HG02678 (cell line): ENCODE measurements at regions not wholly inside any gene's neighbourhood (a gene's known extent, or its start where the extent isn't known, plus 50 kb on each side); places are given as distances from the start of the nearest gene placed in this dataset.
"Not testable (repeated sequence)": the region's sequence is repeated elsewhere in the genome, so short reads cannot be mapped to it uniquely, and the experiment has no call there.

Source experiments
- ATAC-seq: cut with Tn5 transposase; IDR thresholded peaks from one replicate; pipeline ENCODE4 v1.9.1; 2021; ENCODE audit warnings: mild to moderate bottlenecking, moderate library complexity; ENCODE audit not compliant: unreplicated experiment

DNA sequence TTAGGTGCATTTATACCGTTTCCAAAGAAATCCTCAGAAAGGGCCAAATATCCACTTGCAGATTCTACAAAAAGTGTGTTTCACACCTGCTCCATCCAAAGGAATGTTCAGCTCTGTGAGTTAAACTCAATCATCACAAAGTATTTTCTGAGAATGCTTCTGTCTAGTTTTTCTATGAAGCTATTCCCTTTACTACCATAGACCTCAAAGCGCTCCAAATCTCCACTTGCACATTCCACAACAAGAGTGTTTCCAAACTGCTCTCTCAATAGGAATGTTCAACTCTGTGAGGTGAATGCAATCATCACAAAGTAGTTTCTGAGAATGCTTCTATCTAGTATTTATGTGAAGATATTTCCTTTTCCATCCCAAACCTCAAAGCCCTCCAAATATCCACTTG lies 412.7 kb upstream of the WSB1 start:
- ATAC-seq, result not testable (repeated sequence)

DNA sequence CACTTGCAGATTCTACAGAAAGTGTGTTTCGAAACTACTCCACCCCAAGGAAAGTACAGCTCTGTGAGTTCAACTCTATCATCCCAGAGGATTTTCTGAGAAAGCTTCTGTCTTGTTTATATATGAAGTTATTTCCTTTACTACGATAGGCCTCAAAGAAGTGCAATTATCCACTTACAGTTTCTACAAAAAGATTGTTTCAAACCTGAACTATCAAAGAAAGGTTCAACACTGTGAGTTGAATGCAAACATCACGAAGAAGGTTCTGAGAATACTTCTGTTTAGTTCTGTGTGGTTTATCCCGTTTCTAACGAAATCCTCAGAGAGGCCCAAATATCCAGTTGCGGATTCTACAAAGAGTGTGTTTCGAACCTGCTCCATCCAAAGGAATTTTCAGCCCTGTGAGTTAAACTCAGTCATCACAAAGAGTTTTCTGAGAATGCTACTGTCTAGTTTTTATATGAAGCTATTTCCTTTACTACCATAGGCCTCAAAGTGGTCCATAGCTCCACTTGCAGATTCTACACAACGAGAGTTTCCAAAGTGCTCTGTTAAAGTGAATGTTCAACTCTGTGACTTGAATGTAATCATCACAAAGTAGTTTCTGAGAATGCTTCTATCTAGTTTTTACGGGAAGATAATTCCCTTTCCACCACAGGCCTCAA lies 411.7 kb upstream of the WSB1 start:
- ATAC-seq, result peak; percentile 57

DNA sequence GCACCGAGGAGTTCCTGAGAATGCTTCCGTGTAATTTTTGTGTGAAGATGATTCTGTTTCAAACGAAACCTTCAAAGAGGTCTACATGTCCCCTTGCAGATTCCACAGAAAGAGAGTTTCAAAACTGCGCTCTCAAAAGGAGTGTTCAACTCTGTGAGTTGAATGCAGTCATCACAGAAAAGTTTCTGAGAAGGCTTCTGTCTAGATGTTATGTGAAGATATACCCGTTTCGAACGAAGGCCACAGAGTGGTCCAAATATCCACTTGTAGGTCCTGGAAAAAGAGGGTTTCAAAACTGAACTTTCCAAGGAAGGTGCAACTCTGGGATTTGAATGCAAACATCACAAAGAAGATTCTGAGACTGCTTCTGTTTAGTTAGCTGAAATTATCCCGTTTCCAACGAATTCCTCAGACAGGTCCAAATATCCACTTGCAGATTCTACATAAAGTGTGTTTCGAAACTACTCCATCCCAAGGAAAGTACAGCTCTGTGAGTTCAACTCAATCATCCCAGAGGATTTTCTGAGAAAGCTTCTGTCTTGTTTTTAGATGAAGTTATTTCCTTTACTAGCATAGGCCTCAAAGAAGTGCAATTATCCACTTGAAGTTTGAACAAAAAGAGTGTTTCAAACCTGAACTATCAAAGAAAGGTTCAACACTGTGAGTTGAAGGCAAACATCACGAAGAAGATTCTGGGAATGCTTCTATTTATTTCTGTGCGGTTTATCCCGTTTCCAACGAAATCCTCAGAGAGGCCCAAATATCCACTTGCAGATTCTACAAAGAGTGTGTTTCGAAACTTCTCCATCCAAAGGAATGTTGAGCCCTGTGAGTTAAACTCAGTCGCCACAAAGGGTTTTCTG lies 409.8 kb upstream of the WSB1 start:
- not testable (repeated sequence) for ATAC-seq

DNA sequence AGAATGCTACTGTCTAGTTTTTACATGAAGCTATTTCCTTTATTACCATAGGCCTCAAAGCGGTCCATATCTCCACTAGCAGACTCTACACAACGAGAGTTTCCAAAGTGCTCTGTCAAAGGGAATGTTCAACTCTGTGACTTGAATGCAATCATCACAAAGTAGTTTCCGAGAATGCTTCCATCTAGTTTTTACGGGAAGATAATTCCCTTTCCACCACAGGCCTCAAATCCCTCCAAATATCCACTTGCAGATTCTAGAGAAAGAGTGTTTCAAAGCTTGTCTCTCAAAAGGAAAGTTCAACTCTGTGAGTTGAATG lies 409.2 kb upstream of the WSB1 start:
- ATAC-seq, result not testable (repeated sequence)

DNA sequence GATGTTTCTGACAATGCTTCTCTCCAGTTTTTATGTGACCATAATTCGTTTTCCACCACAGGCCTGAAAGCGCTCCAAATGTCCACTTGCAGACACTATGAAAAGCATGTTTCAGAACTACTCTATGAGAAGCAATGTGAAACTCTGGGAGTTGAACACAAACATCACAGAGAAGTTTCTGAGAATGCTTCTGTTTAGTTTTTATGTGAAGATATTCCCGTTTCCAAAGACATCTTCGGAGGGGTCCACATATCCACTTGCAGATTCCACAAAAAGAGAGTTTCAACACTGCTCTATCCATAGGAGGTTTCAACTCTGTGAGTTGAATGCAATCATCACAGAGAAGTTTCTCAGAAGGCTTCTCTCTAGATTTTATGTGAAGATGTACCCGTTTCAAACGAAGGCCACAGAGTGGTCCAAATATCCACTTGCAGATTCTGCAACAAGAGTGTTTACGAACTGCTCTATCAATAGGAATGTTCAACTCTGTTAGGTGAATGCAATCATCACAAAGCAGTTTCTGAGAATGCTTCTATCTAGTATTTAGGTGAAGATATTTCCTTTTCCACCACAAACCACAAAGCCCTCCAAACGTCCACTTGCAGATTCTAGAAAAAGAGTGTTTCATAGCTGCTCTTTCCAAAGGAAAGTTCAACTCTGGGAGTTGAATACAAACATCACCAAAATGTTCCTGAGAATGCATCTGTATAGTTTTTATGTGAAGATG lies 408.5 kb upstream of the WSB1 start:
- ATAC-seq, result not testable (repeated sequence)
